OCI-LY7 (cell line): ENCODE measurements at regions not wholly inside any gene's neighbourhood (a gene's known extent, or its start where the extent isn't known, plus 50 kb on each side); places are given as distances from the start of the nearest gene placed in this dataset.

Source experiments
- BruUV-seq: library from RNA; stranded (reverse); fragments of 400-500 nt; replicated peaks from 2 replicates; lab custom pipeline; 2021; lab: Mats Ljungman, UMichigan
- CTCF ChIA-PET: fragments of 300-600 bp; sonication (Branson Sonifier 250); formaldehyde crosslinking; loops from one replicate; lab custom pipeline; 2022; ENCODE audit warnings: antibody characterized with exemption; ENCODE audit not compliant: unreplicated experiment; lab: Charles Lee
- POLR2A ChIA-PET: fragments of 300-600 bp; sonication (Branson Sonifier 250); formaldehyde crosslinking; loops from one replicate; lab custom pipeline; 2022; ENCODE audit warnings: antibody characterized with exemption; lab: Charles Lee
- DNase-seq: peaks from one replicate; pipeline ENCODE4 v3.0.0-alpha.2; 2015; ENCODE audit warnings: low spot score
- H2AFZ ChIP-seq: fragments of 200-600 bp; sonication (generic), shearing (Covaris generic); 2 replicates; pipeline ENCODE4 v1.6.1; 2014; ENCODE audit warnings: mild to moderate bottlenecking, antibody characterized with exemption, low read length, moderate library complexity
- H3K27ac ChIP-seq: fragments of 200-600 bp; sonication (generic); 2 replicates; pipeline ENCODE4 v1.5.1; 2014; ENCODE audit warnings: mixed run types, low read depth, mild to moderate bottlenecking, moderate library complexity, low read length, inconsistent platforms; ENCODE audit not compliant: poor library complexity, severe bottlenecking
- H3K36me3 ChIP-seq: fragments of 200-600 bp; sonication (generic); 2 replicates; pipeline ENCODE4 v1.6.1; 2014; ENCODE audit warnings: mild to moderate bottlenecking, antibody characterized with exemption, low read length, moderate library complexity, mixed read lengths; ENCODE audit not compliant: insufficient read depth
- H3K4me1 ChIP-seq: fragments of 200-600 bp; sonication (generic); 2 replicates; pipeline ENCODE4 v1.5.1; 2014; ENCODE audit warnings: mild to moderate bottlenecking, low read length; ENCODE audit not compliant: insufficient read depth, poor library complexity, severe bottlenecking
- H3K4me2 ChIP-seq: fragments of 200-600 bp; sonication (generic); 2 replicates; pipeline ENCODE4 v1.6.1; 2014; ENCODE audit warnings: mild to moderate bottlenecking, low read length
- H3K4me3 ChIP-seq: fragments of 200-600 bp; sonication (generic); 2 replicates; pipeline ENCODE4 v1.5.1; 2014; ENCODE audit warnings: mild to moderate bottlenecking, low read depth, low read length; ENCODE audit not compliant: poor library complexity, severe bottlenecking
- H3K79me2 ChIP-seq: fragments of 200-600 bp; sonication (generic); 2 replicates; pipeline ENCODE4 v1.6.1; 2016; ENCODE audit warnings: low read depth, mild to moderate bottlenecking, low read length, moderate library complexity, mixed read lengths; ENCODE audit not compliant: insufficient read depth
- H3K9me2 ChIP-seq: fragments of 200-600 bp; sonication (generic); 2 replicates; pipeline ENCODE4 v1.6.1; 2016; ENCODE audit warnings: mild to moderate bottlenecking, low read length, mixed read lengths; ENCODE audit not compliant: insufficient read depth
- H3K9me3 ChIP-seq: fragments of 200-600 bp; sonication (generic); 2 replicates; pipeline ENCODE4 v1.6.1; 2014; ENCODE audit warnings: mild to moderate bottlenecking, mixed run types, low read length, mixed read lengths
- H4K20me1 ChIP-seq: fragments of 200-600 bp; sonication (generic); 2 replicates; pipeline ENCODE4 v1.6.1; 2014; ENCODE audit warnings: mild to moderate bottlenecking, antibody characterized with exemption, low read length, moderate library complexity, mixed read lengths; ENCODE audit not compliant: insufficient read depth
- EZH2phosphoT487 ChIP-seq: fragments of 200-600 bp; sonication (generic); IDR thresholded peaks from 2 replicates; pipeline ENCODE4 v1.6.1; 2018; ENCODE audit warnings: low read depth, borderline replicate concordance, mild to moderate bottlenecking, mixed run types, antibody characterized with exemption, low read length, moderate library complexity, mixed read lengths
- intact Hi-C: fragments of 100-400 bp; cut with micrococcal nuclease; formaldehyde crosslinking; loops from one replicate; pipeline ENCODE4 v1.10.0; 2022; ENCODE audit not compliant: unreplicated experiment
- TF ChIP-seq, protein P1 (sequence below): fragments of 200-600 bp; sonication (generic); conservative IDR thresholded peaks from 2 replicates; pipeline ENCODE4 v1.5.1; 2014; ENCODE audit warnings: mild to moderate bottlenecking, antibody characterized with exemption, low read length, moderate library complexity, mixed read lengths

DNA sequence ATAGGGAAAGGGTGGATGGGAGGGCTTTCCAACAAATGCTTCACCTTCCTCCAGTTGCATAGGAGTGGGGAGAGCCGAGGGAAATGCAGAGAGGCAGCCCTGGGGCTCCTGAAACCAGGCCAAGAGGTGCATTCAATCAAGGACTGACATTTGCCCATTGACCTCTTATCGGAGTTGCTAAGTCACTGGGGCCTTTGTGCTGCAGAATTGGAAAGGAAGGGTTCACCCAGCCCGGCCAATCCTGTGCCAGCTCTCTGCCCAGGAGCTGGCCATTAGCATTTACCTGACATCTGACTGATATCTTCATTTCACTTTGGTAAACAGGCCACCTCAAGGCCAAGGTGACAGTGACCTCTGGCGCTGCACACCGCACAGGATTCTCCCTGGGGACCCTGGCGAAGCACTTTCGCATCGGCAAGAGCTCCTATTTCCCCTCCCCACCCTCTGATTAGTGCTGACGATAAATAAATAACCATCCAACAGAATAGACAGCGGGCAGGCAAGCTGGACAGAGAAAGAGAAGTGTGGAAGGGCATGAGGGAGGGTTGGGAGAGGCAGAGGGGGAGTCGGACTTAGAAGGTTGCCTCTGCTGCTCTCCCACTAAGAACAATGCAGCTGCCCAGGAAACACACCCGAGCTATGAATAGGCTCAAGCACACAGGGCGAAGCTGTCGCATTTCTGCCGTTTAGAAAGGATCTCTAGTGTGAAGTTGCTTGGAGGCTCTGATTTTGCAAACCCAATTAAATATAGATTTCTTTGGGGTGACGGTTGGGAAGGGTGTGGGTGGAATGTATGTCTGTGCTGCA is 57.0 kb upstream of the BOD1 start:
- no peak for TF ChIP-seq EZH2phosphoT487
- TF ChIP-seq, protein P1, sequence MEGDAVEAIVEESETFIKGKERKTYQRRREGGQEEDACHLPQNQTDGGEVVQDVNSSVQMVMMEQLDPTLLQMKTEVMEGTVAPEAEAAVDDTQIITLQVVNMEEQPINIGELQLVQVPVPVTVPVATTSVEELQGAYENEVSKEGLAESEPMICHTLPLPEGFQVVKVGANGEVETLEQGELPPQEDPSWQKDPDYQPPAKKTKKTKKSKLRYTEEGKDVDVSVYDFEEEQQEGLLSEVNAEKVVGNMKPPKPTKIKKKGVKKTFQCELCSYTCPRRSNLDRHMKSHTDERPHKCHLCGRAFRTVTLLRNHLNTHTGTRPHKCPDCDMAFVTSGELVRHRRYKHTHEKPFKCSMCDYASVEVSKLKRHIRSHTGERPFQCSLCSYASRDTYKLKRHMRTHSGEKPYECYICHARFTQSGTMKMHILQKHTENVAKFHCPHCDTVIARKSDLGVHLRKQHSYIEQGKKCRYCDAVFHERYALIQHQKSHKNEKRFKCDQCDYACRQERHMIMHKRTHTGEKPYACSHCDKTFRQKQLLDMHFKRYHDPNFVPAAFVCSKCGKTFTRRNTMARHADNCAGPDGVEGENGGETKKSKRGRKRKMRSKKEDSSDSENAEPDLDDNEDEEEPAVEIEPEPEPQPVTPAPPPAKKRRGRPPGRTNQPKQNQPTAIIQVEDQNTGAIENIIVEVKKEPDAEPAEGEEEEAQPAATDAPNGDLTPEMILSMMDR: no peak
- peak overlapping the region; percentile 38 for H3K27ac ChIP-seq
- no TSS peak for BruUV-seq
- peak; percentile 85 for DNase-seq
- ChIA-PET POLR2A (interaction anchor here (0.7 to 2.1 kb wide), 9 partner anchors 10 to 72 kb away, joined by 3 to 6 read pairs (median 3); no protein-coding TSS in a partner anchor), CTCF (interaction anchor here (0.8 kb wide), 2 partner anchors 55 to 58 kb away, joined by 3 read pairs; no protein-coding TSS in a partner anchor)
- peaks cover 24% of the 10 kb centered on the region for H3K9me3 ChIP-seq
- H4K20me1 ChIP-seq: no peaks in the 10 kb centered on the region
- no peaks in the 10 kb centered on the region for H3K79me2 ChIP-seq
- H2AFZ ChIP-seq: peak overlapping the region; percentile 62
- peaks cover 35% of the 10 kb centered on the region for H3K4me1 ChIP-seq
- H3K4me2 ChIP-seq: peak overlapping the region; percentile 76
- peaks cover 15% of the 10 kb centered on the region; the same call in 1 of the 2 replicates for H3K36me3 ChIP-seq
- H3K4me3 ChIP-seq: peak overlapping the region; percentile 52
- intact Hi-C loops: no loop called here
- H3K9me2 ChIP-seq: no peaks in the 10 kb centered on the region

DNA sequence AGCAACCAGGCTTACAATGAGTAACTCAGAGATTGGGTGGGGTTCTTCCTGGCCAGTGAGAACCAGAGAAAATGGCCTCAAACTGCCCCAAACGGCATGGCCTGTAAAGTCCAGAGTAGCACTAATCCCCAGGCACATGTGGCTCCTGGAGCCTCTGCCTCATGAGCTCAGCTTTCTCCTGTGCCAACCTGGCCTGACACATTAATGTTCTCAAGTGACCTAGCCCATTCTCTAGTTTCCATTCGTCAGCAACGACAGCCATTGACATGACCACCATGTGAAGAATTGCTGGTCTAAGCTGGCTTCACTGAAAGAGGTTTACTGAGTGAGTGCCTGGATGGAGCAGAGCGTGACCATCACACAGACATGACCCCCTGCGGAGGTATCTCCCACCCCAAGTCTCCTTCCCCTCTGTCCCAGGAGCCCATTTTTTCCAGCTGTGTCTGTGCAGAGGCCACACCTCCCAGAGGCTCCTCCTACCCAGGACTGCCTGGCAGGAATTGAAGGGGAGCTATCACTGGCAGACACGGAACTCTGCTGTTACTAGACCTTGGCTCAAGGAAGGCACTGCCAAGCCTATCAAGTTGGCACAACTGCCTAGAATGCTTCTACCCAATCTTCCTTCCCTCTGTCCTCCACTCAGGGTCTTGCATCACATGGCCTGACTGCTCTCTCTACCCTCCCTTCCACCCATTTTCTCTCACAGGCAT is 59.0 kb upstream of the BOD1 start:
- ChIA-PET CTCF (interaction anchor here (0.6 kb wide), 1 partner anchor 40 kb away, joined by 3 read pairs; no protein-coding TSS in a partner anchor), POLR2A (interaction anchor here (1.3 kb wide), 1 partner anchor 9 kb away, joined by 3 read pairs; no protein-coding TSS in a partner anchor)
- no TSS peak for BruUV-seq

More for the DNA sequence above, 59.0 kb upstream of the BOD1 start:
- Histone ChIP-seq H3K27ac (no peak overlapping the region), H3K4me3 (no peak overlapping the region), H3K4me2 (no peak overlapping the region), H4K20me1 (no peaks in the 10 kb centered on the region), H3K36me3 (peaks cover 15% of the 10 kb centered on the region; the same call in 1 of the 2 replicates), H2AFZ (no peak overlapping the region), H3K79me2 (no peaks in the 10 kb centered on the region), H3K9me3 (peaks cover 28% of the 10 kb centered on the region), H3K9me2 (no peaks in the 10 kb centered on the region), H3K4me1 (peaks cover 28% of the 10 kb centered on the region)
- DNase-seq: no peak
- TF ChIP-seq EZH2phosphoT487: no peak
- TF ChIP-seq, protein P1: no peak
- intact Hi-C loops: no loop called here
